Epithelial cell of esophagus (primary cell): ENCODE measurements at regions not wholly inside any gene's neighbourhood (a gene's known extent, or its start where the extent isn't known, plus 50 kb on each side); places are given as distances from the start of the nearest gene placed in this dataset.

ENCODE experiments used
- DNase-seq: peaks from one replicate; pipeline ENCODE4 v3.0.0; 2010; ENCODE audit warnings: low read depth
- H3K4me3 ChIP-seq: 2 replicates; pipeline ENCODE4 v1.5.1; 2011; ENCODE audit warnings: mild to moderate bottlenecking, low read length, control low read depth
- CTCF ChIP-seq: IDR thresholded peaks from 2 replicates; pipeline ENCODE4 v1.5.1; 2011; ENCODE audit warnings: low read depth, mild to moderate bottlenecking, low read length, control low read depth, inconsistent platforms; ENCODE audit not compliant: insufficient read depth; ENCODE audit errors: missing control alignments

GRCh38 chr1:173414539-173415226, 62.5 kb upstream of the PRDX6 start:
- no peak for DNase-seq
- H3K4me3 ChIP-seq = no peak overlapping the region
- no peak for TF ChIP-seq CTCF

GRCh38 chr1:173415490-173415889, 61.6 kb upstream of the PRDX6 start:
- no peak for TF ChIP-seq CTCF
- H3K4me3 ChIP-seq = no peak overlapping the region
- DNase-seq = no peak

DNA sequence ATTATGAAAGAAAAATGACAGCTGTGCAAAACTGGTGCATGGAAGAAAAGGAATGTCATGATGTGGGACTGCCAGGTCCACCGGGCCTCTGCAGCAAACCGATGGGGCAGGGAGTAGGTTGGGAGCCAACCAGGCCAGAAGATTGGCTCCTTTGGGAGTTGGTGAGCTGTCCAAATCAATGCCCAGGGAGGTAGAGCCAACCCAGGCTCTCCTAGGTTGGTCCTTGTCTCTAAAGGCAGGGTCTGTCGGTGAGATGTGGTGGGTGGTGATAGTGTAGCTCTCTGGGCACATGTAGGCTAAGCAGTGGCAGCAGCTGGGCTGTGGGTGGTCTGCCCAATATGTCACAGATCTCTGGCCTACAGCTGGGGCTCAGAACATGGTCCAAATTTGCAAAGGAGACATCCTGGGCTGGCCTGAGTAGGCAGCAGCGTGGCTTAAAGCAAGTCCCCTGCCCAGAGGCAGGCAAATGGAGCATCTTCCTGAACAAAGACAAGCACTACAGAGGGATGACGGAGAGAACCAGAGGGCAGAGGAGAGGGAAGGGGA, 61.2 kb upstream of the PRDX6 start:
- H3K4me3 ChIP-seq = no peak overlapping the region
- DNase-seq = no peak
- TF ChIP-seq CTCF = no peak

- TF ChIP-seq CTCF = no peak
- DNase-seq = no peak
- H3K4me3 ChIP-seq = no peak overlapping the region
Measured at GRCh38 chr1:173417563-173417962, 59.6 kb upstream of the PRDX6 start.

DNA sequence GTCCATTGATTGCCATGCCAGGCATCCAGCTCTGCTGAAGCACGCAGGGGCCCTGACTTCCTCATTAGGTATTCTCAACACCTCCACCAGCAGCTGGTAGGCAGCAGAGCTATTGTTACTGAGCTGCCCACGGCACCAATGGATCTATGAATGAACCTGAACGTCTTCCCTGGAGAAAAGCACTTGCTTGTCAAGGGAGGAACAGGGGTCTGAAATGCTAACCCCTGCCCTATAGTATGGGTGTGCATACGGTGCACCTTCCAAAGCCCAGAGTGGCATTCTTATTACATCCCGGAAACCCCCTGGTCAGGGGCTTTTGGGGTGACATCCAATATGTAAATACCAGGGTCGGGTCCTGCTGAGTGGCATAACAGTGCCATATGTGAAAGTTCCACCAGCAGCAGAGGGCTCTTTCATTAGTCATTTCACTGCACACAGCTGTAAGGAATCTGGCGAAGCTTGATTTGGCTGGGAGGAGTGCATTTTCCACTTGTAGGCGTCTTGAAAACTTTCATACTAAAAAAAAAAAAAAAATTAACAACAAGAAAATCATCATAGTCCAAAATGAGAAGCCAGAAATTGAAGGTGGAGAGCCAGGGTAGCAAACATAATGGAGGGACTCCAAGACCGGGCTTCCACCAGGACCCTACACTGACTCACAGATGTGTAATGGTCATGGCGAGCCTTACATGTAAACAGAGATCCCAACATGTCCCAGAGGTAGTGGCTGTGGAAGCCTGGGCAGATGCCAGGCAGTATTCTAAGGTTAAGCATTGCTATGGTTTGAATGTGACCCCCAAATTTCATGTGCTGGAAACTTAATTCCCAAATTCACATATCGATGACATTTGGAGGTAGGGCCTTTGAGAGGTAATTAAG, 58.8 kb upstream of the PRDX6 start:
- no peak overlapping the region for H3K4me3 ChIP-seq
- DNase-seq = peak; percentile 14
- no peak for TF ChIP-seq CTCF

- DNase-seq = peak; percentile 78
- H3K4me3 ChIP-seq = no peak overlapping the region
- peak; percentile 80 for TF ChIP-seq CTCF
Measured at GRCh38 chr1:173420330-173420806, 56.8 kb upstream of the PRDX6 start.
